HFFc6 (cell line): ENCODE measurements at regions not wholly inside any gene's neighbourhood (a gene's known extent, or its start where the extent isn't known, plus 50 kb on each side); places are given as distances from the start of the nearest gene placed in this dataset.
"Not testable (repeated sequence)": the region's sequence is repeated elsewhere in the genome, so short reads cannot be mapped to it uniquely, and the experiment has no call there.

Experiments used
- DNase-seq: peaks from one replicate; pipeline ENCODE4 v3.0.0-alpha.2; 2018
- H3K27ac Mint-ChIP-seq: 2 replicates; pipeline ENCODE4 v1.8.0; 2020; ENCODE audit warnings: mild to moderate bottlenecking, mixed read lengths
- H3K27me3 Mint-ChIP-seq: 2 replicates; pipeline ENCODE4 v1.8.0; 2021; ENCODE audit warnings: mild to moderate bottlenecking, moderate library complexity, mixed read lengths; ENCODE audit not compliant: insufficient read depth
- H3K36me3 Mint-ChIP-seq: 2 replicates; pipeline ENCODE4 v1.8.0; 2021; ENCODE audit warnings: low read depth, mixed read lengths
- H3K4me1 Mint-ChIP-seq: 2 replicates; pipeline ENCODE4 v1.8.0; 2020; ENCODE audit warnings: low read depth, mixed read lengths
- H3K4me3 Mint-ChIP-seq: 2 replicates; pipeline ENCODE4 v1.8.0; 2020; ENCODE audit warnings: mild to moderate bottlenecking, moderate library complexity, mixed read lengths
- H3K9me3 Mint-ChIP-seq: 2 replicates; pipeline ENCODE4 v1.8.0; 2020; ENCODE audit warnings: mild to moderate bottlenecking, mixed read lengths
- CTCF ChIP-seq: fragments of 200-600 bp; sonication (generic); IDR thresholded peaks from 2 replicates; pipeline ENCODE4 v1.5.0; 2021; ENCODE audit warnings: antibody characterized with exemption, mild to moderate bottlenecking

GRCh38 chr1:187991944-187992343, 1163.2 kb downstream of the PLA2G4A start:
- Mint-ChIP-seq H3K4me3 (no peak overlapping the region), H3K27me3 (no peaks in the 10 kb centered on the region), H3K36me3 (no peaks in the 10 kb centered on the region), H3K9me3 (no peaks in the 10 kb centered on the region), H3K27ac (no peak overlapping the region), H3K4me1 (peaks cover 14% of the 10 kb centered on the region; the same call in 1 of the 2 replicates)
- TF ChIP-seq CTCF = no peak
- DNase-seq = no peak

GRCh38 chr1:187996780-187997179, 1168.0 kb downstream of the PLA2G4A start:
- Mint-ChIP-seq H3K27me3 (no peaks in the 10 kb centered on the region), H3K4me1 (peaks cover 7% of the 10 kb centered on the region; the same call in 1 of the 2 replicates), H3K4me3 (no peak overlapping the region), H3K9me3 (no peaks in the 10 kb centered on the region), H3K36me3 (no peaks in the 10 kb centered on the region), H3K27ac (no peak overlapping the region)
- TF ChIP-seq CTCF = no peak
- no peak for DNase-seq

GRCh38 chr1:187999973-188000372, 1171.2 kb downstream of the PLA2G4A start:
- Mint-ChIP-seq H3K27ac (no peak overlapping the region), H3K4me3 (no peak overlapping the region), H3K4me1 (no peaks in the 10 kb centered on the region; the same call in 1 of the 2 replicates), H3K9me3 (no peaks in the 10 kb centered on the region; the same call in 1 of the 2 replicates), H3K27me3 (no peaks in the 10 kb centered on the region), H3K36me3 (no peaks in the 10 kb centered on the region)
- TF ChIP-seq CTCF = peak; percentile 36
- no peak for DNase-seq

- not testable (repeated sequence) for H3K4me3 Mint-ChIP-seq, H3K36me3 Mint-ChIP-seq, H3K27me3 Mint-ChIP-seq
These were observed 1174.9 kb downstream of the PLA2G4A start for GRCh38 chr1:188003687-188004086.

GRCh38 chr1:188004849-188005248, 1176.1 kb downstream of the PLA2G4A start:
- no peaks in the 10 kb centered on the region for H3K36me3 Mint-ChIP-seq
- no peak for DNase-seq
- H3K4me1 Mint-ChIP-seq = peaks cover 5% of the 10 kb centered on the region; the same call in 1 of the 2 replicates
- no peaks in the 10 kb centered on the region for H3K27me3 Mint-ChIP-seq
- H3K4me3 Mint-ChIP-seq = no peak overlapping the region
- no peaks in the 10 kb centered on the region; the same call in 1 of the 2 replicates for H3K9me3 Mint-ChIP-seq
- TF ChIP-seq CTCF = no peak
- no peak overlapping the region for H3K27ac Mint-ChIP-seq

More at GRCh38 chr1:188003687-188004086, 1174.9 kb downstream of the PLA2G4A start:
- H3K27ac Mint-ChIP-seq, H3K9me3 Mint-ChIP-seq, H3K4me1 Mint-ChIP-seq, DNase-seq: not testable (repeated sequence)

- Mint-ChIP-seq H3K27me3 (no peaks in the 10 kb centered on the region), H3K4me3 (no peak overlapping the region), H3K4me1 (peaks cover 5% of the 10 kb centered on the region; the same call in 1 of the 2 replicates), H3K36me3 (no peaks in the 10 kb centered on the region), H3K9me3 (no peaks in the 10 kb centered on the region; the same call in 1 of the 2 replicates), H3K27ac (peak overlapping the region; percentile 30; the same call in 1 of the 2 replicates)
- TF ChIP-seq CTCF = no peak
- no peak for DNase-seq
These were observed 1177.6 kb downstream of the PLA2G4A start for GRCh38 chr1:188006354-188006753.

GRCh38 chr1:188013222-188013849, 1184.6 kb downstream of the PLA2G4A start:
- not testable (repeated sequence) for H3K27ac Mint-ChIP-seq, H3K4me1 Mint-ChIP-seq, H3K9me3 Mint-ChIP-seq, DNase-seq, H3K4me3 Mint-ChIP-seq, H3K27me3 Mint-ChIP-seq, H3K36me3 Mint-ChIP-seq
